ENCODE measurements at regions not wholly inside any gene's neighbourhood (a gene's known extent, or its start where the extent isn't known, plus 50 kb on each side); places are given as distances from the start of the nearest gene placed in this dataset.

DNA sequence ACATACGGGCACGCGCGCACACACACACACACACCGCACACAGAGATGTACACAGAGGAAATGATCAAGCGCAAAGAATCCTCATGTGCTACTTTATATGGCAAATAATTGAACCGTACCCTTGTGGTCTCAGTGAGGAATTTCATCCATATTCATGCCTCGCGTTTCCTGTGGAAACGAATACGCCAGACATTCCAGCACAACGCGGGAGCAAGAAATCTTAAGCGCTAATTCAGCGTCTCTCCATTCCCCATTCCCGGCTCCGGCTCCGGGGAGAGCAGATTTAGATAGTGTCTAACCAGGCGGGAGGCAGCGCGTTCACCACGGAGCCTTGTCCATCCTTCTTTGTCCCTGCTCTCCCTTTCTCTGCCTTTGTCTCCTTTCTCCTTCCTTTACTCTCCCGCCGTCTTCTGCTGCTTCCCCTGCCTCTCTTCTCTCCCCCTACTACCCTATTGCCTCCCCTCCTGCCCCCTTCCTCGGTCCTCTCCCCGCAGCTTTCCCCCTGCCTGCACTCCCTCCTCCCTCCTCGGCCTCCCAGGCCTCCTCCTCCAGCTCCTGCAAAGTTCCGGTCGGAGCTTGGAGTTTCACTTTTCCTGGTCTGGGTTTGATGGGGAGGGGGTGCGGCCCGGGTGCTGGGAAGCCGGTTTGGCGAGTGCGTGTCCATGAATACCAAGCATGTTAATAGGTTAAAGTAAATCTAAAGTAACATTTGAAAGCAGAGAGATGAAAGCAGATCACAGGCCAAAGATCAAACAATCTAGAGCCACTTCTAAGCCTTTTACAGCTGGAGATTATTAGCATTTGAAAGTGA lies 579.3 kb downstream of the BUD13 start:
- DNase-seq: no peak

DNA sequence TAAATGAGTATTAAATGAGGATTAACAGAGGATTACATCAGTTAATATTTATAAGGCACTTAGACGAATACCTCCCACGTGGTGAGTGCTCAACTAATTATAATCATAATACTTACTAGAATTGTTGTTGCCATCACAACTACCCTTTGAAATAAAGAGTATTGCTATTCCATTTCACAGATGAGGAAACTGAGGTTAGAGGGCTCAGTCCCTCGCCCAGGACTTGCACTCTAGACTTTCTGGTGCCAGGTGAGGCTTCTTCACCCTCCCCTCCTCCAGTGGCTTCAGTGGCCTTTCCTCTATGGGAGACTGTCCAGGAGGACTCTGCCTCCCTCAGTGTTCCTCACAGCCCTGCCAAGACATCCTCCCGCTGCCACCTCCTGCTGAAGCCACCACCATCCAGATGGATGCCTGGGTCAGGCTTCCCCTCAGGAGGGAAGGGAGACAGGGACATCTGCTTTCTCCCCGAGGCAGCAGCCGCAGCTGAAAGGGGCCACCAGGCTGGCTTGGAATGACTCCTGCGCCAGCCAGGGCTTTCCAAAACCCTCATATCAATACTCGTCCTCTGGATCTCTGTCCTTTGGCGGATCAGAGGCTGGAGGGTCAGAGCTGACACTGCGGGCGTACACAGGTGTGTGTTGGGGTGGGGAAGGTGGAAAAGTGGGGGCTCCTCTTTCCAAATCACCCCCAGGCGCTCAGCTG lies 580.1 kb downstream of the BUD13 start:
- DNase-seq: no peak

DNA sequence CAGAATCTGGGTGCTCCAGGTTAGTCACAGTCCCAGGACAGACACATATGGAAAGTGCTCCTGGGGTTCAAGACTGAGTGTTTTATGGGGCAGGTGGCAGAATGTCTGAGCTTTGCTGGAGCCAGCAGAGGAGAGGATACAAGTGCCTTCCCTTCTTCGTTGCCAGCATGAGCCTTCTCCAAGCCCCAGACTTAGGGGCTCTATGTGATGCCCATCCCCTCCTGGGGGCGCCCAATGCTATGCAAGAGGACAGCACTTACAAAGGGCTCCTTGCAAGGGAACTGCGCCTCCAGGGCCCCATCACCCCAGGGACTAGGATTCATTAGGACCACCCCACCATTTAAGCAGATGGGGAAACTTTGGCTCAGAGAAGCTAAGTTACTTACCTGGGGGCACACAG lies 581.9 kb downstream of the BUD13 start:
- no peak for DNase-seq

DNA sequence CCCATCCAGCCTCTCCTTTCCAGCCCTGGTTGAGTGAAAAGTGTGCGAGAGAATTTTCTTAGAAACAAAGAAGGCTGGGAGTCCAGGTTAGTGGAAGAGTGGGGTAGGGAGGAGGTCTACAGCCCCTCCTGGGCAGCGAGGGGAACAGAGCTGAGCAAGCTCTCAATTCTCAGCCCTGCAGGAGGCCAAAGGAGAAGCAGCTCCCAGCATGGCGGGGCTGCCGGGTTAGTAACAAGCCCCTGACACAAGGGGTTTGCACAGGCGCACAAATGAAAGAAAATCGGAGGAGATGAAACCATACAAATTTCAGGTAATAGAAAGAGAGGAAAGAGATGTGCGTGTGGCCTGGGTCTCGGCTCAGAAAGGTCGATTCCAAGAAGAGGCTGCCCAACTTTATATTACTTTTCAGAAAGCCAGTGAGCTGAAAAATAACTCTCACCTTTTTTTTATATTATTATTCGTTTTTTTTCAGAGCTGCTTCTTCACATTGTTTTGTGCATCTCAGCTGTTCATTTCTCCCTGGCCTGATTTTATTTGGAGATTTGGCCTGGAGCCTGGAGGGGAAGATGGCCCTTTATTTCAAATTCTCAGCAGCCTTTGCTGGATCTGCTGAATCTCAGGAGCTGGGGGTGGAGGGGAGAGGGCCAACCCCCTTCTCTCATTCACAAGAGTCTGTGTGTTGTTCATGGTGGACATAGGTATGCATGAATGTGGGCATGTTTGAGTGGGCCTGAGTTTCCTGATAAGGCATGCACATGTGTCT lies 583.2 kb downstream of the BUD13 start:
- no peak for DNase-seq

DNA sequence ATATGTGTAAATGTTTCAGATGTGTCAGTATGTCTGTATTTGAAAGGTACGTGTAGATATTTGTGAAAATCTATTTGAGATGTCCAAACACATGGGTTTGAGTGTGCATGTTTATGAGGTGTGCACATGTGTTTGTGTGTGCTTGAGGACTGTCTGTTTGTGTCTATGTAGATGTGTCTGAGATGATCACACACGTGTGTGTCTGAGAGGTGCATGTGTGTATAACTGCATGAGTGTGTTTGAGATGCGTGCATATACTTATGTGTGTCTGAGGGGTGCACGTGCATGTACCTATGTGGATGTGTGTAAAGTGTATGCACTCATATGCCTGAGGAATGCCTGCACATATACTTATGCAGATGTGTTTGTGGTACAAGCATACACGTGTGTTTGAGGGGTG lies 584.4 kb downstream of the BUD13 start:
- no peak for DNase-seq

DNA sequence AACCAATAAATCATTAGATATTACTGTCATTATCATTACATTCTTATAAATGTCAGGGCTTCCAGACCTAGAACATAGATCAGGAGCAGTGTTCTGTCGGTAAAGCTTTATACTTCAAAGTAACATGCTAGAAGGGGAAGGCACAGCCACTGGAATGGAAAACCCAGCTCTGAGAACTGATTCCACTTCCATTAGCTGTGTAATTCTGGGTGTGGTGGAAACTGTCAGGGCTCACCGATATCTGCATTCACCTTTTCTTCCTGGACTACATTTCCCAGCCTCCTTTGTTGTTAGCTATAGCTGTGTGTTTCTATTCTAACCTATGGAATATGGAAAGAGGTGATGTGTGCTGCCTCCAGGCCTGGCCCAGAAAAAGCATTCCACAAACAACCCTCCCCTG lies 585.8 kb downstream of the BUD13 start:
- DNase-seq: no peak

DNA sequence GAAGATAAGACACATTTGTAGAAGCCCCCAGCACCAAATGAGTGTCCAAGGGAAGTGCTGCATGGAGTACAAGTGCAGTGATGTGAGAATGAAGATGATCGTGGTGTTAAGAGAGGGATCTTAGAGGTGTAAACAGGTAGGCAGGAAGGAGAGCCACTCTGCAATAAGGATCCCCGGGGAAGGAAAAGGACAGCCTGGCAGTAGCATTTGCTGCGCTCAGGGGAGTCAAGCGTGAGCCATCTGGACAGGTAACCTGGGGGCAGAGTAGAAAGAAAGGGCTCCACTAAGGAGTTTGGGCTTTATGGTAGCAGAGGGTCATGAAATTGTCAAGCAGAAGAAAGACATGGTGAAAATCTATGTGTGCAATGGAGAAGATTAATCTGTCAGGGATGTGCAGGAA lies 587.2 kb downstream of the BUD13 start:
- DNase-seq: no peak

DNA sequence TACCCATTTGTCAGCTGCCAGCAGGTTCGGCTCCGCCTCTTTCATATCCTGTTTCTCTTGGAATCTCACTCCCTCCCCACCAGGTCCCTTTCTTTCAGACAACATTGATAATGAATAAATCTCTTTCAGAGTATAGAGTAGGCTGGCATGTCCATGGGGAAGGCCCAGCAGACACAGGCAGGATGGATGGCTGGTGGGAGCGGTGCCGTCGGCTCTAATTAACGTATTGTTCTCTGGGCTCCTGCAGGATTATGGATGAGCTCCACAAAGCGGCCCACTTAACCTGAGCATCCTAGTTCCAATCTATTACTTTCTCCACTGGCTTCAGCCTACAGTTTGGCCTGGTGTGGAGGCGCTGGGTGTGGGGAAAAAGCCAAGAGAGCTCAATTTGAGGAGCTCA lies 588.0 kb downstream of the BUD13 start:
- DNase-seq: no peak

DNA sequence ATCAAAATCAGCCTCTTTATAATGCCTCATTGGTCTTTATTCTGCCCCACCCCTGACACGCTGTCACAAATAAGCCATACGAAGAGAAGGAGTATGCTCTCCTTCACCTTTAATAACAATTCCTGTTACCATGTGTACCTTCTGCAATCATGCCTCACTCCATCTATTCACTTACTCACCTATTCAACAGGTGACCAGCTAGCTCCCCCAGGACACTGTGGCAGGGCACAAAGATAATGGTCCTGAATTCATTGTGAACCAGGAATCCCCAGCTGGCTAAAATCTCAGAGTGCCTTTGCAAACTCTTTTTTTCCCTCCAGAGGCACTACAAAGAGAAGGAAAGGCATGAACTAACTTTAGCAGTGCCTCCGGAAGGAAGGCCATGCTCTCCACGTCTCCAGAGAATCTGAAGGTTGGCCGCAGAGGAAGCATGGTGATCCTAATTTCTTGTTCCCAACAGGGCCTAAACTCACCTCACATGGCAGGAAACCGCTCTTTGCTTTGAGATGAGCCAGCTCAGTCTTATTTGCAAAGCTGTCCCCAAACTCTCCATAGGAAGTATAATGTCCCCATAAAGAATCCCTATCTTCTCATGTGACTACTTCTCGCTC lies 590.3 kb downstream of the BUD13 start:
- DNase-seq: no peak

DNA sequence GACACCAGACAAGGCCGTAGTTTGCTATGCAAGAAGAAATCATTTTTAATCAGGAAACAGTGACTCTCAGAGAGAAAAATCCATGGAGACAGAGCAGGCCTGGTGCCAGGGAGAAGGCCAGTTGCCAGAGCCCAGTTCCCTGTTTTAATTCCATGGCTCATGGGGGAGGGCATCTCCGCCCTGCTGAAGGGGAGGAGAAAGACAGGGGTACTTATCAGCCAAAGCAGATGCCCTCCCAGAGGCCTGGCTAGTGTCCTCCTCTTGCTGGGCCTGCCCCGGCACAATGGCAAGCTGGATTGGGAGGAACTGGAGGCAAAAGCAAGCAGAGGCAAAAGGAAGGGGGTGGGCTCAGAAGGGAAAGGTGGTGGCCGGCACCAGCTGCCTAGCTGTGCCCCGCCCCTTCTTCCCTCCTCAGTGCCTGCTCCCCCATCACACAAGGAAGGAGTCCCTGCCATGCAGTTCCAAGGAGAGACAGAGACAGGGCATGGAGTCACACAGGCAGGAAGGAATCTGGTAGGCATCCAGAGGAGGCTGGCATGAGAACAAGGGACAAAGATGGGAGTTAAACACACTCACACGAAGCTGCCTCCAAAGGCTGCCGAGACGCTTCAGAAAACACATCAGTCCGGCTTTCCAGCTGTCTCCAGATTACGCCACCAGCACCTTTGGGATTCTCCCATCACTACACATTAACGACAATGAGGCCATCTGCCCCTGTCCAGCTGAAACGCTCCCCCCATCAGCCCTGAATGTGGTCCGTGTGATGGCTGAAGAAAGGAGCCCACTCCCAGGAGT lies 591.8 kb downstream of the BUD13 start:
- DNase-seq: no peak

DNA sequence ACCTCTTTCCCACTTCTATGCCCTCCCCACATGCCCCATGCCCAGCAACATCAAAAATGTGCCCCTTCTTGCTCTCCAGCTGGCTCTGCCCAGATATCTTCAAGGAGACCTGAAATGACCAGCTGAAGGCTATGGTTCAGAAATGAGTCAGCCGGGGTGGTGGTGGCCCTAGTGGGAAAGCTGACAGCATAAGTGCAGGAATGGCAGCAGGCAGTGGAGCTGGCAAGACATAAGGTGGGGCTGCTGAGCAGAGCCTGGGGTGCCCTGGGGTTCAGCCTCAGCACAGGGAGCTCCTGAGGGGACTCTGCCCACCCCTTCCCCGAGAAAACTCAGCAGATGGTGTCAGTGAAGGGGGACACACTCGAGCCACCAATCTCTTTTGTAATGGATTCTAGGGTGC lies 593.4 kb downstream of the BUD13 start:
- DNase-seq: no peak

DNA sequence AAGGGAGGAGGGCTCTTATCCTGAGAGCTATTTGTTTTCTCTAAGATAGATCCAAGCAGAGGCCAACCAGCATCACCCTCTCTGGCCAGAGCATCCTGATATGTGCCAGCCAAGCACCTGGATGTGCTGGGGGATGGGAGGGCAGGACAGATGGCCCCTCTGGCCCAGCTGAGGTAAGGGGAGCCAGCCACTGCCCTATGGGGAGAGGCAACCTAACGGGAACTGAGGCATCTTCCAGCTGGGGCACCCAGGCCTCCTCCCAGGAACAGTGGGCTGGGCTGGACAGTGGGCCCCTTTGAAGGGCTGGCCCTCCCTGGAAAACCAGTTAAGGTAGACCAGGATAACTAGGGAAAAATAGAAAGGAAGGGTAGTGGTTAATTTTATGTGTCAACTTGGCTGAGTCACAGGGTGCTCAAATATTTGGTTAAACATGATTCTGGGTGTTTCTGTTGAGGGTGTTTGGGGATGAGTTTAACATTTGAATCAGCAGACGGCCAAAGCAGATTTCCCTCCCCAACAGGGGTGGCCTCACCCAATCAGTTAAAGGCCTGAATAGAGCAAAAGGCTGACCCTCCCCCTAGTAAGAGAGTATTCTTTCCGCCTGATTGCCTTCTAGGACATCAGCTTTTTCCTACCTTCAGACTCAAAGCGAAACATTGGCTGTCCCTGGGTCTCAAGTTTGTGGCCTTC lies 595.1 kb downstream of the BUD13 start:
- no peak for DNase-seq

DNA sequence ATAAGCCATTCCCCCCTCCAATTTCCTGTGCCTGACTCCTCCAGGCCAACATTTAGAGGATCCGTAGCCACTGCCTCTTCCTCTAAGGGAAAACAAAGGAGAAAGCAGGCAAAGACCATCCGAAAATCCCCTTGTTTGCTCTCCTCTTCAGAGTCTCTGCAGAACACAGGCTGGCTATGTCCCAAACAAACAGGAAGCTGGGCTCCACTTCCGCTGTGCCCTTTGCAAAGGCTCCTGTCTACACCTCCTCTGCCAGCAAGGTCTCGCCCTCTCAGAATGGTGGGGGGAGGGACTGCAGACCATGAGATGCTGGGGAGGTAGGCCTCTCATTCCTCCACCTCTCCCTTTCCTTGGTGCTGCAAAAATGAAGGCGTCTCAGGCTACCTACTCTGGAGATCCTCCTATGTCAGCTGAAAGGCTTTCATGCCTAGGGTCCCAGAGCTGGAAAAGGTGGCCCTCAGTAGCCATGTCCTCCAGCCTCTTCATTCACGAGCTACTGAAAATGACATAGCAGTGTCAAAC lies 596.2 kb downstream of the BUD13 start:
- no peak for DNase-seq

DNA sequence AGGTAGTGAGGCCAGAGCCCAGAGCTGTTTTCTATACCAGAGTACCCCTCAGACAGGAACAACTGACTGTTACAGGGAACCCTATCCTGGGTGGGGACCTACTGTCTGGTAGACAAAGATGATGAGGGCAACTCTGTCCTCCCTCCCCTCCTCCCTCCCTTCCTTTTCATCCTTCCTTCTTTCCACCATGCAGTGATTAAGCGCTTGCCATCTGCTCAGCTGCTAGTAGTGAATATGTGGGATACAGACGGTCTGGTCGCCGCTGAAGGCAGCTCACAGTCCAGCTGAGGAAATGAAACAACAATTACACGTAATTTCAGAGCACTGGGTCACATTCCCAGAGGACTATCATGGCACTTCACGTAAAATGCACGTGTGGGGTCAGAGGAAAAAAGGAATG lies 597.1 kb downstream of the BUD13 start:
- no peak for DNase-seq

DNA sequence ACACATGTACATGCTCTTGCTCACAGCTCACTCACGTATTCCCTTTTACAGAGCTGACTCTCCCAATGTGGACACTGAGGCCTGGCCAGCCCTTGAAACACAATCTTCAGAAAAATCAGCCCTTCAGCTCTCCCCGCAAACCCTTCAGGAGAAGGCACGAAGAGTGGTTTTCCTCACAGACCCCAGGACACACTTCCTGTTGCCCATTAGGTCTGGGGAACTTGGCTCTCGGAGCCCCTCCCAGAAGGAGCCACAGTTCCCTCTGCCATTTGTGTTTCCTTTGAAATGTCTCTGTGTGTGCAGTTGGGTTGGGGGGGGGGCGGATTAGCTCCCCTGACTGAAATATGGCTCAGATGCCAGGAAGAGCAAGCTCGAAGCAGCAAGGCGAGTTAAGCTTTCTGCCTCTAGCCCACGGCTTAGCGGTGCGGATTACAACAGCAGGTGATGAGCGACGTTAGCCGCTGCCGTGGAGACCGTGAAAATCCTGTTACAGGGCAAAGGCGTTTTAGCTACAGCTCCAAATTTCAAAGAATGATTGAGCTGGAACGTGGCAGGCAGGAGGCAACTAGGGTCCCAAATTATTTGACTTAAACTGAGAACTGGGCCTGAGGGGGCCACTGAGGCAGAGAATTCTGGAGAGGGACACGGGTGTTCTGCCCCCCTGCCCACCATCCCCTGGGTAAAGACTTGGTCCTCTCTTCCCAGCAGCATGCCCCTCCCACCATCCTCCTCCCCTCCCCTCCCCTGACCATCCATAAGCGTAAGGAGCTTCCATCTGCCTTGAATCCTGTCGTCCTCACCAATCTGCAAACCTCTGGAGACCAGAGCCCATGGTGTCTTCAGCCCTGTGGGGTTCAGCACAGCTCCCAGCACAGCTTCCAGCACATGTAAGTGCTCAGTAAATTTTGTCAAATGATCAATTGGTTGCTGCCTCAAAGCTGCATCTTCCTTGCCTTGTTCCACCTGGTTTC lies 598.6 kb downstream of the BUD13 start:
- no peak for DNase-seq

DNA sequence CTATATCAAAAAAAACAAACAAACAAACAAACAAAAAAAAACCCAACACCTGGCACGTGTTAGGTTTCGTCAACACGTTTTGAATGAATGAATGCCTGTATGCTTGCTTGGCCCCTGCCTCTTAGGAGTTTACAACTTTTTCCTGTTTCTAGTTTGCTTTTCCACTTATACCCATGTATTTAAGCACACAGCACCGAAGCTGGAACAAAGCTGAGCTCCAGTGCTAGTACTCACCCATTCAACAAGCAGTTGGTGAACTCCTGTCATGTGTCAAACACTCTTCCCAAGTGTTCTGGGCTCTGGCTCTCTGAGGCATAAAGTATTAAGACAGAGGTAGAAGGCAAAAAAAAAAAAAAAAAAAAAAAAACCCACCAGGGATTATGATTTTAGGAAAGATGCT lies 599.3 kb downstream of the BUD13 start:
- no peak for DNase-seq

DNA sequence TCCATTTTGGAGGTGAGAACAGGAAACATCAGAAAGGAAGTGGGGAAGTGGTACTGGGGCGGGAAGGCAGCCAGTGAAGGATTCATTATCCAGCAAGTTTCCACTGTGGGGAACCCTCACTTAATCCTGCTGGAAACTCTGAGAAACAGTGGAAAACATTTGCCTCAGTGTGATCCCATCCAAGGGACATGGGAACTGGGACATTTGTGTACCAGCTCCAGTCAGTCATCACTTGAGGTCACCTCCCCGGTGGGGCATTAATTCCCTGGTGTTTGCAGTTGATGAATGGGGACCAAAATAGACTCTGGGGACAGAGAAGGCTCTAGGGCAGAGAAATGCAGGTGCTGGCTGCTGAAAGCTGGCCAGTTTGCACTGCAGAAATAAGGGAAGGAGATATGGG lies 599.9 kb downstream of the BUD13 start:
- DNase-seq: no peak

DNA sequence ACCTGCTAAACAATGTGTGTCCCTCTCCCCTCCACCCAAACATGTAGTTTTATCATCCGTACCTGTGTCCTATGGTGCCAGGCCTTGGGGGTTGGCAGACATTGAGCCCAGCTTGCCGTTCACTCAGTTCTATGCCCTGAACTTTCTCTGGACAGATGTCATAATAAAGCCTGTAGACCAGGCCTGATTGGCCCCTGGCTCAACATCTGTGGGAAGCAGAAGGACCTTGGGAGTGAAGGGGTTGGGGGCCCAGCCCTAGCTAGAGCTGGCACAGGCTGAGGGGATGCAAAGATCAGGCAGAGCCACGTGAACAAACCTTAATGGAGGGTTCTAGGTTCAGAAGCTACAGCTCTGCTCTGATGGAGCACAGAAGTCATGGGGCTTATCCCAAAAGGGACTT lies 600.6 kb downstream of the BUD13 start:
- no peak for DNase-seq

DNA sequence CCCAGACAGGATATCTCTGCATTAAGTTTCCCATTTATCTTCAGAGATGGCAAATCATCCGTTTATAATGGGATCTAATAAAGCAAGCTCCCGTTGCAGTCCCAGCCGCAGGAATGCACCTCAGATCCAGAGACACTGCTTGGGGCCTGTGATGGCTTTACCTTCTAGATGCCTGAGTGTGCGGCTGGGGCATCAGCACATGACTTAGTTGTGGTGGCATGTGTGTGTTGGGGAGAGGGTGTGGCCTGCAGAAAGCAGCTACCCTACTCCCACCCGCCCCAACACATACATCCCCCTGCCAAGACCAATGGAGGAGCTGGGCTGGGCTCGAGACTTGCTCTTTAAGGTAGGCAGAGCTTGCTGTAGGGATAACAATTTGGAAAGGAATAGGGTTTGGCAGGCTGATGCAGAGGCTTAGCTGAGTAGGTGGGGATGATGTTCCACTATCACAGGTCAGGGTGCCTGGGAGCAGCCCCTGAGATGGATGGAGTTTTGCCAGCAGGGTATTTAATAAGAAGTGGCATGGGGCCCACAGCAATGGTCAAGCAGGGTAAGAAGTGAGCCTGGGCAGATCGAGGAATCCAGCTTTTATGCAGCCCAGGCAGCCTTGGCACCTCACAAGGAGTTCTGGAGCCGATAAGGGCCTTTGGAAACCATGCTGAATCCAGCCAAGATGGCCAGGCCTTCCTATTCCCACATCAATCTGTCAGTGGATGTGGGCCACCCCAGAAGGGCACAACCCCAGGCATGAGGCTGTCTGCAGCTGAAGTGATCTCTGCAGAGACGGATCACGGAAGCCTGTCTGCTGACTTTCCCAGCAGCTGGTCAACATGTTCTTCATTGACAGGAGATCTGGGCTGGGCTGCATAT lies 601.3 kb downstream of the BUD13 start:
- no peak for DNase-seq

All from HCEC 1CT (cell line).